MV-4-11 (cell line): ENCODE measurements at regions not wholly inside any gene's neighbourhood (a gene's known extent, or its start where the extent isn't known, plus 50 kb on each side); places are given as distances from the start of the nearest gene placed in this dataset.
"Not testable (repeated sequence)": the region's sequence is repeated elsewhere in the genome, so short reads cannot be mapped to it uniquely, and the experiment has no call there.

ENCODE experiments used
- DNase-seq: peaks from one replicate; lab custom pipeline; 2025; lab: John Stamatoyannopoulos, UW

DNA sequence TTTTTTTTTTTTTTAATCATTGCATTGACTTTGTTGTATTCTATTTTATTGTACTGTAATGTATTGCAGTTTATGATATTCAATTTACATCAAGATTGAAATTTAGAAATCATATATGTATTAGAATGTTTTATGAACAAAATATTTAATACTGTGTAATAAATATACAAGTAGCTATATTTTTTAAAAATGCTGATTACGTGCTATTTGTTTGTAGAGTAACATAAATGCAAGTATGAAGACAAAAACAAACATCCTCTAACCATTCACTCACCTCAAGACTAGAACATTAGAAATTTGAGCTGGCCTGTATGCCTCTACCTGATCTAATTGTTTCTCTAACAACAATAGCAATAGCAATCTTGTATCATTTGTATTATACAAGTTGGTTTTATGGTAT lies 290.3 kb downstream of the GATA3 start:
- no peak for DNase-seq

DNA sequence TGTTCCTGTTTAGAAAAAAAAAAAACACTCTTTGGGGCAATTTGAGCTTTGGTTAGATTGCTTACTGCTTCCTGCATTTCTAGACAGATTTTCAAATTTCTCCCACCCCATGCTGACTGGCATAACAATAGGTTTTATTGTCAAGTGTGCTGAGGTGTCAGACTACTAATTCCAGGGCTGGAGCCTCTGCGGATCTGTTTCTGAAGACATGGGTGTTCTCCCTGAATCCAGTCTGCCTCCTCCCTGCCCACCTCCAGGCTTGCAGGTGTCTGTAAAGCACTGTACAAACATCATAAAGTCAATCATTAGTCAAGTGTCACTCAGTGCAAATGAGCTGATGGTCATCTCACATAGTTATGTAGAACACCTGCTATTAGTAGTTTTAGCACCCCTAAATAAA lies 292.4 kb downstream of the GATA3 start:
- DNase-seq, result no peak

DNA sequence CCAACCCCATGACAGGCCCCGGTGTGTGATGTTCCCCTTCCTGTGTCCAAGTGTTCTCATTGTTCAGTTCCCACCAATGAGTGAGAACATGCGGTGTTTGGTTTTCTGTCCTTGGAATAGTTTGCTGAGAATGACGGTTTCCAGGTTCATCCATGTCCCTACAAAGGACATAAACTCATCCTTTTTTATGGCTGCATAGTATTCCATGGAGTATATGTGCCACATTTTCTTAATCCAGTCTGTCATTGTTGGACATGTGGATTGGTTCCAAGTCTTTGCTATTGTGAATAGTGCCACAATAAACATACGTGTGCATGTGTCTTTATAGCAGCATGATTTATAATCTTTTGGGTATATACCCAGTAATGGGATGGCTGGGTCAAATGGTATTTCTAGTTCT lies 293.1 kb downstream of the GATA3 start:
- DNase-seq, result not testable (repeated sequence)

DNA sequence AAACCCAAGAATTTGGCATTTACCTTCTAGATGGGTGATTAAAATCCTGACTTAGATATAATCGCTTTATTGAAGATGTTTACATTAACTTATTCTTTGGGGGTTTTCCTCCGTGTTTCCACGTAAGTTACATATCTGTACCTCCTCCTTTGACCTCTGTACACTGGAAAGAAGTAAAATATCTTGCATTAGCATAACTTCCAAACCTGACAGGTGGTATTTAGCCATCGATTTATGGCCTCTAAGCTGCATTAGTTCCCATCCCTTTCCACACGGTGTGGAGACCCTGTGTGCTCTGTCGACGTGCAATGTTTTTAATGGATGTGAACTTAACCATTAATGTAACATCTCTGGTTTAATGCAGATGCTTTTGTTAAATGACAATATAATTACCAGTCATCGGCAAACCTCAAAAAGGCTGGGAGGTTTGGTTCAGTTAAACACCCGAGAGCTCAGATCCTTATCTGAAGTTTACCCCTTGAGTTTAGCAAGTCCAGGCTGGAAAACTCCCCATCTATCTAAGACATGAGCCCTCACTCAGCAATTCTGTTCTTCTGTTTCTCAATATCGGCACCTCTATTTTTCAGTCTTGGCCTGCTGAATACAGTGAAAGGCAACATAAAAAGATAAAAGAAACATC lies 295.2 kb downstream of the GATA3 start:
- no peak for DNase-seq

DNA sequence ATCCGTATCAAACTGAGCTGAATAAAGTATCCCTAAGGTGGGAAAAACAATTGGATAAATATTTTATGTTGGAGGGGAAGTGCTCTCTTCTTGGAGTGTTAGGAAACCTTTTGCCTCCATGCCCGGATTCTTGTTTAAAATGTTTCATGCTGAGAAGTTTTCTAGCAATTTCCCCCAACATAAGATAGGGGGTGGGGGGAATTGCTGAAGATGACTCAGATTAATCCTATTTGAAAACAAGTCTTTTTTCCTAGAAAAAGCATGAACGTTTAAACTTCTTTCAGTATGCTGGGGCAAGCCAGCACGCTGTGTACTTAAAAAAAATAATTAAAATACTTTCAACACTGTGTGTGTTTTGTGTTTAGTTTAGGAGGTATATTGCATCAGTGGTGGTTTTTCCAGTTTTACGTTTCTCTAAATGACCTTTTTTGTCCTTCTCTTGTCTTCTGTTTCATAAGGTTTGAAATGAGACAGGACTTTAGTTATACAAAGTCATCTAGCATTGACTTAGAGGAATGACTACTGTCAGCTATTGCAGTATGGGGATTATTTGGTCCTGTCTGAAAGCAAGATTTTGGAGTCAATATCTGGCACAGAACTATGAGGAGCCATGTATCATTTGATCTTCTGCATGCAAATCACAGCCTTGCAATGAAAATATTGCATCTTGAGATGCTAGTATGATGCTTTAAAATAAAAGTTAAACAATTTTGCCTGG lies 295.9 kb downstream of the GATA3 start:
- DNase-seq, result no peak

DNA sequence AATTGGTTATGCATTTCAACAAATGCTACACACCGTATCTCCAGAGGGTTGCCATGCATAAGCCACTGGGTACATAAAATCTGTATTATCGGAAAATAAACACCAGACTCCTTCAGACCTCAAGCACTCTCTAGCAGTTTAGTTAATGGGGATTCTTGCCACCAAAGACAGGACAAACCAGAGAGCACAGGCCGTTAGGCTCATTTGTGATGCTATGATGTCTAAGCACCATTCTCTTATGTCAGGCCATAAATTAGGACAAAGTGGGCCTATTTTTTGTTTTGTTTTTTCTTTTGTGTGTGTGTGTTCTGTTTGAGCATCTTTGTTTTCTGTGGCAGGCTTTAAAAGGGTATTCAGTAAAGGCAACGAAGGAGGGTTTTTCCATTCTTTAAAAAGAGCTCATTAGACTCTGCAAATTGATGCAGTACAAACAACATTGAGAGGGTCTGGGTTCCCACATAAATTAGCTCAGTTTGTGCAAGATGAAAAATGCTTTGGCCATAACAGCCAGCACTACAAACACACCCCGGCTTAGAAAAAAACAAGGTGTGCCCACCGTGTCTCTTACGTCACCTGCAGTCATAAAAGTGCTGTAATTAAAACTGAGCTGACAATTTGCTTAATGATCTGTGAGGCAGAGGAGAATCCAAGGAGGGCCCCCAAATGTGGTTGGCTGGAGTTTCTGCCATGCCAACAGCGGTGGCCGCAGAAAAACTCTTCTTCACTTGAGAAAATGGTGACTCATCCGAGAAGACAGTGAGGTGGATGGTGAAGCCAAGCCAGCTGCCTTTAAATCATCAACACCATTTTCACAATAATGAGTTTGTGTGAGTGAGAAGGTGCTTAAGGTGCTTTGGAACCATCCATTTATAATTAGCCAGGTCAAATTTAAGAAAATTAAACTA lies 297.9 kb downstream of the GATA3 start:
- DNase-seq, result no peak

DNA sequence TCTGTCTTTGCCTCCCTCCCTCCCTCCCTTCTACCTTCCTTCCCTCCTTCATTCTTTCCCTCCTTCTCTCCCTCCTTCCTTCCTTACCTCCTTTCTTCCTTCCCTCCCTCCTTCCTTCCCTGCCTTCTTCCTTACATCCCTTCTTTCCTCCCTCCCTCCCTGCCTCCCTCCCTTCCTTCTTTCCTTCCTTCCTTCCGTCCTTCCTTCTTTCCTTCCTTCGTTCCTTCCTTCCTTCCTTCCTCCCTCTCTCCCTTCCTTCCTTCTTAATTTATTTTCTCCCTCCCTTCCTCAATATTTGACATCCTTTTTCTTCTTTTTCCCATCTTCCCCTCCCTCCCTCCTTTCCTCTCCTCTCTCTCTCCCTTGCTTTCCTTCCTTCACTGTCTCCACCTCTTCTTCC lies 301.8 kb downstream of the GATA3 start:
- DNase-seq, result no peak

DNA sequence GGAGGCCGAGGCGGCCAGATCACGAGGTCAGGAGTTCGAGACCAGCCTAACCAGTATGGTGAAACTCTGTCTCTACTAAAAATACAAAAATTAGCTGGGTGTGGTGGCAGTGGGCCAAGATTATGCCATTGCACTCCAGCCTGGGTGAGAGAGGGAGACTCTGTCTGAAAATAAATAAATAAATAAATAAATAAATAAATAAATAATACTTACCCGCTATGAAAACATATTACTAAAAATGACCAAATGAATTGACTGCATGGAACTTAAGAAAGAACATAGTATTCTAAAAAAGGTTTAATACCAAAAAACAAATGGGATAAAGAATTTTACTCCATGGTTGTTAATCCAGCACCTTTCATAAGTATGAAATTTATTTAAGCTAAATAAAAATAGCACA lies 305.0 kb downstream of the GATA3 start:
- DNase-seq, result no peak

DNA sequence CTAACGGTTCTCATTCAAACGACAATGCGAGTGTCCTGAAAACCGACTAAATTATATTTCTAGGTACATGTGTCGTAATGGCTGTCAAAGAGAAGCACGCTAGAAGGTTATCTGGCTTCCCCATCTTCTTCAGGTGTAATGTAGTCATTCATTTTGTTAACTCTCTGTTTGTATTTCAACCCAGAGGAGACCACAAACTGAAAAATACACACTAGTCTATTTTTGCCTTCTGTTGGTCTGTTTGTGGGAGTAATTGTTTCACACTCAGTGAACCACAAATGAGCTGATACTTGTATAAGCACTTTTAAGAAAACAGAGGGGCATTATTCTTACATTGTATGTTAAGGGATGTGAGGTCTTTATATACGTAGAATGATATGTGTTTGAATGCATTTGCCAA lies 305.9 kb downstream of the GATA3 start:
- DNase-seq, result no peak

DNA sequence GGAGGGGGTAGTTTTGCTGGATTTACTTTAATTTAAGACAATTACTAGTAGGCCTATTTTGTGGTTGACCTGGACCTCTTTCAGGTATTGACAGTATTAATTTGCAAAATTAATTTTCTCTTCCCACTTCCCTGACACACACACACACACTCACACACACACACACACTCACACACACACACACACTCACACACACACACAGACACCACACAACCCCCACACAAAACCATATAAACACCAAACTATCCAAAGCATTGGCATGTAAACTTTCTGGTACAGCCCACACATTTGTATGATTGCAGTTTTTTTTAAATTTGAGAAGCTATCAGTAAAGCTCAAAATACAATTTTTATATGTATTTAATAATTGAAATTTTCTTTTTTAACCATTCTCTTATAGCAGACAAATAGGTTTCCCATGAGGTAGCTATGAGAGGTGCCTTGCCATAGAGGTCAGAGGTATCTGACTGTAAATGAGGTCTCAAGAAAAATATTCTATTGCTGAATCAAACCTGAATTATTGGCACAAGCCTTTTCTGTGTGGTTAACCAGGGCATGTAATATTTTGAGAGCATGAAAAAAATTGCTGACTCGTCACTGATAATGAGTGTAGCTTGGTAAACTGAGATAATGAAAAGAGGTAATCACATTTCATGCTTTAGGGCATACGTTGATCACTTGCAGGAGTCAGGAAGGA lies 306.5 kb downstream of the GATA3 start:
- no peak for DNase-seq

DNA sequence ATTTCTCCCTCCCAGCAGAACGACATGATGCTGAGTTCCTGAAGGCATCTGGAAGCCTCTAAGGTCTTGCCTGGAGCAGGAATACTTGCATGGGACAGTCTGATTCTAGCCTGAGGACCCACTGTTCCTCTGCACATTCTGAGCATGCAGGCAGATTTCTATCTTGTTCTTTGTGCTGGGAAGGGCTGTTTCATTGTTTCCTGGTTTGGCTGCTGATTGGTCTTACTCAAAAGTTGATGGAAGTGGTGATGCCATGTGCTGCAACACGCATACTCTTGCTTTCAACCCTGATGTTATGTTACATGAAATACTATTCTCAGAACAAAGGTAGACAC lies 307.0 kb downstream of the GATA3 start:
- no peak for DNase-seq

DNA sequence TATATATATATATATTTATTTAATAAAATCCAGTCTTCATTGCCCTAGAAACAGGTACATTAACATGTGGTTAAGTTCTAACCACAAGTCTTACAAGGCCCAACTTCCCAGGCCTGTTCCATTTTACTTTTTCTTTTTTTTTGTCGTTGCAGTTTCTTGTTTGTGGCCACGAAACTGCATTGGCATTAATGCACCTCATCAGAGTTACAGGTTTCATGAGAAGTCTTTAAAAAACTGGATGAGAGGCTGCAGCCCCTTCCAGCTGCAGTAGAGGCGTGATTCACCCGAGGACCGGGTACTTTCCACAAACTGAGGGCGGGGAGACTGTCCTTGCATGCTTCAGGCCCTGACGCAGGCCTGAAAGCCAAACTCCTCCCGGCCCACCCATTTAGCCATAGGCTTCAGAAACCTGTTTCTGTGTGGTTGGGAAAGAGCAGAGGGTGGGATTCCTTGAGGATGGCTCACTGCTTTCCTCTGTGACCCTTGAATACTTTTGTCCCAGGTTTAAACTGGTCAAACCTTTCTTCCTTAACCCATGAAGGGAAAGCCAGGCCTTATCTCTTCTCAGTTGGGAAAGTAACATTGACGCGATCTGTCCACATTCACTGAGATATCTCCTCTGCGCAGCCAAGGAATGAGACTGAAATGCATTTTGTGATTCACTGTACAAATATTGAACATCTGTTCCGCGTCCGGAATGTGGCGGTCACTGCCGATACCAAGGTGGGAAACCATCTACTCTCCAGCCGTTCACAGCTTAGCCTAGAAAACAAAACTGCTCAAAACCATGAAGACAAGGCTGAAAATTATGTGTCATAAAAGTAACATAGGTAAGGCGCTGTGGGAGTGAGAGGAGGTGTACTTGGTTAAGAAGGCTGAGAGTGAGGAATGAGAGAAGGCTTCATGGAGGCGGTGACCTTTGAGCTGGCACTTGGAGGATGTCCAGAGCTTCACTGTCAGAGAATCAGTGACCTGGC lies 311.7 kb downstream of the GATA3 start:
- DNase-seq, result no peak

DNA sequence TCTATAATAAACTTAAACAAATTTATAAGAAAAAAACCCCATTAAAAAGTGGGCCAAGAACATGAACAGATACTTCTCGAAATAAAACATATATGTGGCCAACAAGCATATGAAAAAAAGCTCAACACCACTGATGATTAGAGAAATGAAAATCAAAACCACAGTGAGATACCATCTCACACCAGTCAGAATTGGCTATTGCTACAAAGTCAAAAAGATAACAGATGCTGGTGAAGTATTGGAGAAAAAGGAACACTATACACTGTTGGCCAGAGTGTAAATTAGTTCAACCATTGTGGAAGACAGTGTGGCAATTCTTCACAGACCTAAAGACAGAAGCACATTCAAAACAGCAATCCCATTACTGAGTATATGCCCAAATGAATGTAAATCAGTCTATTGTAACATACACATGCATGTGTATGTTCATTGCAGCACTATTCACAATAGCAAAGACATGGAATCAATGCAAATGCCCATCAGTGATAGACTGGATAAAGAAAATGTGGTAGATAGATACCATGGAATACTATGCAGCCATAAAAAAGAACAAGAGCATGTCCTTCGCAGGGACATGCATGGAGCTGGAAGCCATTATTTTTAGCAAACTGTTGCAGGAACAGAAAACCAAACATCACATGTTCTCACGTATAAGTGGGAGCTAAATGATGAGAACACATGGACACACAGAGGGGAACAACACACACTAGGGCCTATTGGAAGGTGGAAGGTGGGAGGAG lies 313.4 kb downstream of the GATA3 start:
- not testable (repeated sequence) for DNase-seq

DNA sequence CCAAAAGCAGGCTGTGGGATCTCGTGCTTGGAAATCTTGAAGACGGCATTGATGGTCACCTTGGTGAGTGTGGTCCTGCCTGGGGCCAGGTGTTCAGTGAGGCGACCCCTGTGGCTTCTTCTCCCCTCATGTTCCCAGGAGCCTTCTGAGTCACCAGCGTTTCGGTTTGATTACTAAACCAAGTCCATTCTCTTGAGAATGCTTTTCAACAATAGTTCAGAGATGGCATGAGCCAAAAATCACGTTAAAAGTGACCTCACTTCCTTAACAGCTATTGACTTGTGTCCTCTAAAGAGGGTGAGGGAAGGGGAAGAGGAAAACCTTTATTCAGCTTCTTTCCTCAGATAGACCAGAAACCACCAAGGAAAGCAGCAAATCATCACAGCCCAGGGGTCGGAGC lies 315.2 kb downstream of the GATA3 start:
- DNase-seq, result no peak

DNA sequence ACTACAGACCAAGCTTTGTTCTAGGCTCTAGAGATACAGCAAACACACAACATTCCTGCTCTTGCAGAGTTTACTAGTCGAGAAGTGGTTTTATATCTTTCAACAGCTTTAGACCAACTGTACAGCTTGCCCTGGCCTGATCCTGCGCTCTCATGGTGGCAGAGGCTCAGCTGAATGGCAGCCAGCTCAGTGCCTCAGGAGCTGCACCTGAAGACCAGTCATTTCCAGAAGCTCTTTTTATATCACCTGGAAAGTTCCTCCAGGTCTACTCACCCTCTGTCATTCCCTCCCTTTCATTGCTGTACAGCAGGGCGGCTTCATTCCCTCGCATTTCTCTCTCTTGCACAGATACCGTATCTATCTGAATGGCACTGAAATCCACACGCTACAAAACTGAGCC lies 319.8 kb downstream of the GATA3 start:
- DNase-seq, result no peak

DNA sequence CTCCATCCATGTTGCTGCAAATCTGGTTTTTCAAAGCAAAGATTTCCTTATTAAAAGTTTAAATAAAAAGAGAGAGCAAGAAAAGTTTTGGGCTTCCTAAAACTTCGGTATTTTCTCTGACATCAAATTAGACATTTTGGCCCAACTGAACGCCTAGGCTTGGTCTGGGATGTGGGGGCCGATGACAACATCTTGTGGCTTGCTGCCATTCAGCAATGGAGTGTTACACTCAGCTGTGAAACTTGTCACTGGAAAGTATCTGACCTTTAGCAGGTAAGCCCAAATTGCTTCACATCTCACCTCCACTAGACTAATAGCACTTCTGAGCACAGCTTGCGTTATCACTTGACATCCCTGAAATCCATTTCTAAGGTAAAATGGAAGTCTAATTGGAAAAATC lies 320.6 kb downstream of the GATA3 start:
- no peak for DNase-seq

DNA sequence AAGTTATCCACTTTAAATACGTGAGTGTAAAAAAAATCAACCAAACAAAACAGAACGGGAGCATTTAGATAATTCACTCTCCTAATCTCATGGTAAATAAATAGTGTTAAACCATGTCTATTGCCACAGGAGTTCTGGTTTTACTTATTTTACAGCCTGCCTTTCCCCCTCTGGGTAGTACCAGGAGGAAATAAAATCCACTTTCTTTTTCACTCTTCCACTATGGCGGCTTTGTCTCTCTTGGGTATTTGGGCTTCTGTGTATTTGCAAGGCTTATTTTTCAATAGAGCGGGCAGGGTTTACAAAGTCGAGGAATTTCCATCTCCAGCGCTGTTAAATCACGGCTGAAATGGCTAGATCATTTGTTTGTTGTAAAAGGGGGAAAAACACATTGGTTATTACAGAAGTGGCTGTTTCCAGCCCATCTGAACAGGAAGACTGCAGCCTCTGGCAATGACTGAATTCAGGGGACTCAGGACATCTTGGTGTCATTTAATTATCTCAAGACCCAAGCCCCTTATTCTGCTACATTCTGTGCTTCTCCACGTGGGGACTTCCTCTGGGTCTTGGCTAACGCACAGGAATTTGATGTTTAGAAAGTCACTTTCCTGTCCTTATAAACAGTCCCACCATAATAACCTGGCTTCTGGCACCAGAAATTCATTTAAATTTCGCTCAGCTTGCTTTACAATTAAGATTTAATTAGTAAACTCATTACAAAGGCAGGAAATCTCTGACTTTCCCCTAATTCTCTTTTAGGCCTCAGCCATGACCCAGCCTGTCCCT lies 323.9 kb downstream of the GATA3 start:
- DNase-seq, result no peak

DNA sequence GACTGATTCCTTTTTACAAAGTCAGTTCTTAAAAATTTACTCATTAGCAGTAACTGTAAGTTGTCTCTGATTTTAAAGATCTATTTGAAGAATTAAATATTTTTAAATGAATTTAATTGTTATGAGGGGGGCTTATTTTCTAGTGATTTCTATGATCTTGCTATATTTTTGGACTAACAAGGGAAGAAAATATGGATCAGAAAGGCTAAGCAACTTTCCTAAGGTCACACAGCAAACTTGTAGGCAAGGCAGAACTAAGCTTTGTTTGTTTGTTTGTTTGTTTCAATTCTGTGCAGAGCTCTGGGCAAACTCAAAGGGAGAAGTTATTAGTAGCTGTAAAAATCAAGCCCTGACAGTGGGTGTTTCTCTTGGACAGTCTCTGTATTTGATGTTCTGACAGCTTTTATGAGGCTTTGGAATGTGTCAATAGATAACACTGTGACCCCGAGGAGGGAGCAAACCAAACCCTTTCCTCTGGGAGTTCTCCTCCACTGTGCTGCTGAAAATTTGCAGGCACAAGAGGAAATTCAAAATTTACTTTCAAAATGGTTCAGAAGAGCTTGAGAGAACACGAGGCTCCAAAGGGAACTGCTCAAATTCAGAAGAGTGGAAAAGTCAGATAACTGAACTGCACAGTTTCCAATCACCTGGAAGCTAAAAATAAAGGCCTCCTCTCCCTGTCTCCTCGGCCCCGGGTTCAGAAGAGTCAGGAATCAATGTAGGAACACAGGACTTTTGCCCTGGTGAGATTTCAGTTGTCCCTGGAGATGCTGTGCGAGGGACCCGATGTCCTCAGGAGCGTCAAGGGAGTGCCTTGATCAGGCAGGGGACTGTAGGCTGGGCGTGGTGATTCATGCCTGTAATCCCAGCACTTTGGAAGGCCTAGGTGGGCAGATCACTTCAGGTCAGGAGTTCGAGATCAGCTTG lies 325.7 kb downstream of the GATA3 start:
- no peak for DNase-seq
